ENCODE measurements at regions not wholly inside any gene's neighbourhood (a gene's known extent, or its start where the extent isn't known, plus 50 kb on each side); places are given as distances from the start of the nearest gene placed in this dataset.
"Not testable (repeated sequence)": the region's sequence is repeated elsewhere in the genome, so short reads cannot be mapped to it uniquely, and the experiment has no call there.

- no peak overlapping the region for H3K4me3 ChIP-seq (ENCODE audit: control insufficient read depth, low read depth, low read length)
- no peak for DNase-seq (ENCODE audit: low read depth)
- no peak for TF ChIP-seq CTCF (conservative IDR thresholded peaks at IDR 0.05; ENCODE audit: control insufficient read depth, insufficient read depth, low read depth, low read length)
These were observed 425.4 kb upstream of the CHAC2 start for GRCh38 chr2:53342248-53342647.

GRCh38 chr2:53334610-53335009, 433.0 kb upstream of the CHAC2 start:
- no peak for TF ChIP-seq CTCF (conservative IDR thresholded peaks at IDR 0.05; ENCODE audit: control insufficient read depth, insufficient read depth, low read depth, low read length)

GRCh38 chr2:53331667-53332066, 435.9 kb upstream of the CHAC2 start:
- TF ChIP-seq CTCF (conservative IDR thresholded peaks at IDR 0.05; ENCODE audit: control insufficient read depth, insufficient read depth, low read depth, low read length), result no peak
- DNase-seq (ENCODE audit: low read depth), result no peak
- no peak overlapping the region for H3K4me3 ChIP-seq (ENCODE audit: control insufficient read depth, low read depth, low read length)

More at GRCh38 chr2:53334610-53335009, 433.0 kb upstream of the CHAC2 start:
- no peak overlapping the region for H3K4me3 ChIP-seq (ENCODE audit: control insufficient read depth, low read depth, low read length)
- no peak for DNase-seq (ENCODE audit: low read depth)

- no peak overlapping the region for H3K4me3 ChIP-seq (ENCODE audit: control insufficient read depth, low read depth, low read length)
- DNase-seq (ENCODE audit: low read depth), result peak; percentile 5
- no peak for TF ChIP-seq CTCF (conservative IDR thresholded peaks at IDR 0.05; ENCODE audit: control insufficient read depth, insufficient read depth, low read depth, low read length)
These were observed 449.7 kb upstream of the CHAC2 start for GRCh38 chr2:53317861-53318260.

- TF ChIP-seq CTCF (conservative IDR thresholded peaks at IDR 0.05; ENCODE audit: control insufficient read depth, insufficient read depth, low read depth, low read length), result no peak
- no peak overlapping the region for H3K4me3 ChIP-seq (ENCODE audit: control insufficient read depth, low read depth, low read length)
- DNase-seq (ENCODE audit: low read depth), result no peak
These were observed 452.5 kb upstream of the CHAC2 start for GRCh38 chr2:53315149-53315548.

GRCh38 chr2:53314718-53315117, 452.9 kb upstream of the CHAC2 start:
- TF ChIP-seq CTCF (conservative IDR thresholded peaks at IDR 0.05; ENCODE audit: control insufficient read depth, insufficient read depth, low read depth, low read length), result no peak
- no peak for DNase-seq (ENCODE audit: low read depth)
- H3K4me3 ChIP-seq (ENCODE audit: control insufficient read depth, low read depth, low read length), result no peak overlapping the region

- not testable (repeated sequence) for H3K4me3 ChIP-seq (ENCODE audit: control insufficient read depth, low read depth, low read length)
These were observed 454.0 kb upstream of the CHAC2 start for GRCh38 chr2:53313644-53314043.

More at GRCh38 chr2:53313644-53314043, 454.0 kb upstream of the CHAC2 start:
- not testable (repeated sequence) for DNase-seq (ENCODE audit: low read depth)
